SK-N-SH (cell line): ENCODE measurements at regions not wholly inside any gene's neighbourhood (a gene's known extent, or its start where the extent isn't known, plus 50 kb on each side); places are given as distances from the start of the nearest gene placed in this dataset.

ENCODE experiments used
- CTCF ChIA-PET: fragments of 300-600, 350-600 bp; formaldehyde crosslinking; extraction: SDS; loops from one replicate; lab custom pipeline; 2021; lab: Yijun Ruan, JAX
- POLR2A ChIA-PET: fragments of 350-600 bp; sonication (Branson Sonifier 250); formaldehyde crosslinking; extraction: SDS; loops from one replicate; lab custom pipeline; 2020; ENCODE audit warnings: antibody characterized with exemption, inconsistent platforms; lab: Yijun Ruan, JAX
- DNase-seq: peaks from one replicate; pipeline ENCODE4 v3.0.0; 2012
- H2AFZ ChIP-seq: fragments of 200-600 bp; sonication (generic); 2 replicates; pipeline ENCODE4 v1.8.1; 2016; ENCODE audit warnings: antibody characterized with exemption, mild to moderate bottlenecking, low read depth
- H3F3A ChIP-seq: fragments of 200-600 bp; sonication (generic); replicated peaks from 2 replicates; pipeline ENCODE3; 2016; ENCODE audit warnings: antibody characterized with exemption, mild to moderate bottlenecking; ENCODE audit not compliant: insufficient read depth
- H3K27ac ChIP-seq, 2 experiments: fragments of 200-500 bp in 1 of 2; fragments of 200-600 bp in 1 of 2; sonication (Bioruptor generic) in 1 of 2; sonication (generic), shearing (Covaris generic) in 1 of 2; 2 replicates each; pipeline versions ENCODE4 v1.5.1 to v1.6.1; 2014 to 2016; ENCODE audit warnings: low read depth in 2 of 2, inconsistent platforms in 1 of 2, low read length in 1 of 2, mild to moderate bottlenecking in 1 of 2, mixed read lengths in 1 of 2
- H3K27me3 ChIP-seq: fragments of 200-600 bp; sonication (generic), shearing (Covaris generic); 2 replicates; pipeline ENCODE4 v1.6.1; 2016; ENCODE audit warnings: mixed run types; ENCODE audit not compliant: insufficient read depth
- H3K36me3 ChIP-seq, 2 experiments: fragments of 200-500 bp in 1 of 2; fragments of 200-600 bp in 1 of 2; sonication (Bioruptor generic) in 1 of 2; sonication (generic) in 1 of 2; replicated peaks in 1 of 2; 2 replicates each; pipeline versions ENCODE3 to v1.5.1; 2014 to 2016; ENCODE audit warnings: low read length in 1 of 2, mild to moderate bottlenecking in 1 of 2; ENCODE audit not compliant: insufficient read depth in 2 of 2, control insufficient read depth in 1 of 2
- H3K4me1 ChIP-seq, 2 experiments: fragments of 200-500 bp in 1 of 2; fragments of 200-600 bp in 1 of 2; sonication (Bioruptor generic) in 1 of 2; sonication (generic), shearing (Covaris generic) in 1 of 2; 2 replicates each; pipeline versions ENCODE4 v1.5.1 to v1.6.1; 2014 to 2016; ENCODE audit warnings: low read depth in 1 of 2, low read length in 1 of 2, mixed run types in 1 of 2; ENCODE audit not compliant: insufficient read depth in 2 of 2, control insufficient read depth in 1 of 2
- H3K4me2 ChIP-seq: fragments of 200-600 bp; sonication (generic), shearing (Covaris generic); 2 replicates; pipeline ENCODE4 v1.6.1; 2017; ENCODE audit warnings: mixed run types
- H3K4me3 ChIP-seq, 2 experiments: fragments of 200-500 bp in 1 of 2; fragments of 200-600 bp in 1 of 2; sonication (Bioruptor generic) in 1 of 2; sonication (generic), shearing (Covaris generic) in 1 of 2; 2 replicates each; pipeline versions ENCODE4 v1.5.1 to v1.8.1; 2014 to 2016; ENCODE audit warnings: low read depth in 2 of 2, inconsistent platforms in 1 of 2, low read length in 1 of 2, mild to moderate bottlenecking in 1 of 2, mixed read lengths in 1 of 2, moderate library complexity in 1 of 2
- H3K79me2 ChIP-seq: fragments of 200-600 bp; sonication (generic); 2 replicates; pipeline ENCODE4 v1.8.1; 2017; ENCODE audit warnings: mild to moderate bottlenecking; ENCODE audit not compliant: insufficient read depth
- H3K9ac ChIP-seq: fragments of 200-600 bp; sonication (generic); 2 replicates; pipeline ENCODE4 v1.6.1; 2017; ENCODE audit warnings: mixed run types
- H3K9me2 ChIP-seq: fragments of 200-600 bp; sonication (generic); 2 replicates; pipeline ENCODE4 v1.6.1; 2017; ENCODE audit warnings: mixed run types
- H3K9me3 ChIP-seq: fragments of 200-600 bp; sonication (generic); 2 replicates; pipeline ENCODE4 v1.6.1; 2017; ENCODE audit warnings: mixed run types, mild to moderate bottlenecking, moderate library complexity
- H4K20me1 ChIP-seq: fragments of 200-600 bp; sonication (generic); 2 replicates; pipeline ENCODE4 v1.6.1; 2017; ENCODE audit warnings: mild to moderate bottlenecking, mixed run types; ENCODE audit not compliant: insufficient read depth
- CHD2 ChIP-seq: fragments of 150-350 bp; IDR thresholded peaks from 2 replicates; pipeline ENCODE4 v1.6.1; 2018; ENCODE audit warnings: low read length; ENCODE audit not compliant: partially characterized antibody
- ELF1 ChIP-seq: IDR thresholded peaks from 2 replicates; pipeline ENCODE4 v1.4.0; 2012
- EP300 ChIP-seq, 2 experiments: IDR thresholded peaks; 2 replicates each; pipeline versions ENCODE4 v1.4.0 to v1.6.1; 2012; ENCODE audit warnings: borderline replicate concordance in 1 of 2, low read depth in 1 of 2, low read length in 1 of 2
- FOXJ3 ChIP-seq: sonication (generic); formaldehyde crosslinking; IDR thresholded peaks from 2 replicates; pipeline ENCODE4 v1.5.1; 2020; ENCODE audit warnings: mild to moderate bottlenecking, missing genetic modification reagents
- FOXM1 ChIP-seq: IDR thresholded peaks from 2 replicates; pipeline ENCODE4 v1.4.0; 2012; ENCODE audit warnings: low read depth, mild to moderate bottlenecking
- GABPA ChIP-seq: IDR thresholded peaks from 2 replicates; pipeline ENCODE4 v1.4.0; 2012; ENCODE audit warnings: low read depth, mild to moderate bottlenecking
- GATA2 ChIP-seq: sonication (generic); formaldehyde crosslinking; IDR thresholded peaks from 2 replicates; pipeline ENCODE4 v1.5.0; 2020; ENCODE audit warnings: mild to moderate bottlenecking, missing genetic modification reagents
- NFIC ChIP-seq: IDR thresholded peaks from 2 replicates; pipeline ENCODE4 v1.4.0; 2012; ENCODE audit warnings: borderline replicate concordance
- POLR2AphosphoS5 ChIP-seq: IDR thresholded peaks from 2 replicates; pipeline ENCODE4 v1.6.1; 2012; ENCODE audit warnings: low read depth, low read length
- RAD21 ChIP-seq: IDR thresholded peaks from 2 replicates; pipeline ENCODE4 v1.6.1; 2012; ENCODE audit warnings: mild to moderate bottlenecking, low read length
- RCOR1 ChIP-seq: fragments of 150-350 bp; IDR thresholded peaks from 2 replicates; pipeline ENCODE4 v1.6.1; 2017; ENCODE audit warnings: antibody characterized with exemption, low read length
- TAF1 ChIP-seq: IDR thresholded peaks from 2 replicates; pipeline ENCODE4 v1.6.1; 2012; ENCODE audit warnings: low read depth, mild to moderate bottlenecking, low read length, moderate library complexity, borderline replicate concordance
- TCF12 ChIP-seq: IDR thresholded peaks from 2 replicates; pipeline ENCODE4 v1.4.0; 2012
- TEAD4 ChIP-seq: IDR thresholded peaks from 2 replicates; pipeline ENCODE4 v1.4.0; 2012; ENCODE audit warnings: mild to moderate bottlenecking, borderline replicate concordance; ENCODE audit not compliant: insufficient read depth
- YY1 ChIP-seq: IDR thresholded peaks from 2 replicates; pipeline ENCODE4 v1.4.0; 2012; ENCODE audit warnings: low read depth, mild to moderate bottlenecking
- WGBS: methylation state at CpG from one replicate; pipeline ENCODE4 v1.1.6; 2017; ENCODE audit warnings: low lambda C conversion rate; 5-methylcytosine and 5-hydroxymethylcytosine counted together
- TF ChIP-seq, protein P1 (sequence below): fragments of 200-600 bp; sonication (generic); IDR thresholded peaks from 2 replicates; pipeline ENCODE4 v1.6.1; 2017; ENCODE audit warnings: antibody characterized with exemption, mild to moderate bottlenecking, moderate library complexity
- TF ChIP-seq, protein P2 (sequence below): IDR thresholded peaks from 2 replicates; pipeline ENCODE4 v1.4.0; 2012; ENCODE audit warnings: low read depth
- TF ChIP-seq, protein P3 (sequence below): IDR thresholded peaks from 2 replicates; pipeline ENCODE4 v1.6.1; 2012; ENCODE audit warnings: mild to moderate bottlenecking, low read depth, low read length, moderate library complexity
- TF ChIP-seq, protein P4 (sequence below): IDR thresholded peaks from 2 replicates; pipeline ENCODE4; 2012

DNA sequence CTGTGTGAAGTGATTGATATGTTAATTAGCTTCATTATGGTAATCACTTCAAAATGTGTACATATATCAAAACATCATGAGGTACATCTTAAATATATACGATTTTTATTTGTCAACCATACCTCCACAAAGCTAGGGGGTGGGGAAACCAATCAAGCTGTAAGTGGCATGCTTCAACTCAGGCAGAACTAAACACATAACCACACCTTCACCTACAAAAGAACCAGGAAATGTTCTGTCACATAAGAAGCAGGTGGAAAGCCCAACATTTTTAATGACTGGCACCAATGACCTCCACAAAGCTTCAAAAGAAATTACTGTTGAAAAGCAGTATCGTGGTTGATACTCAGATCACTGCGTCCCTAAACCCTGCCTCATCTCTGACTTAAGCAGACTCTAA, 867.7 kb upstream of the EEF2KMT start (continued):
- TF ChIP-seq TAF1 (no peak), YY1 (no peak), TEAD4 (no peak), GATA2 (no peak), RCOR1 (no peak), EP300 (IDR thresholded peaks at IDR 0.05; ENCODE audit: borderline replicate concordance in 1 of 2, low read depth in 1 of 2, low read length in 1 of 2) (no peak), GABPA (no peak)
- TF ChIP-seq, protein P1, sequence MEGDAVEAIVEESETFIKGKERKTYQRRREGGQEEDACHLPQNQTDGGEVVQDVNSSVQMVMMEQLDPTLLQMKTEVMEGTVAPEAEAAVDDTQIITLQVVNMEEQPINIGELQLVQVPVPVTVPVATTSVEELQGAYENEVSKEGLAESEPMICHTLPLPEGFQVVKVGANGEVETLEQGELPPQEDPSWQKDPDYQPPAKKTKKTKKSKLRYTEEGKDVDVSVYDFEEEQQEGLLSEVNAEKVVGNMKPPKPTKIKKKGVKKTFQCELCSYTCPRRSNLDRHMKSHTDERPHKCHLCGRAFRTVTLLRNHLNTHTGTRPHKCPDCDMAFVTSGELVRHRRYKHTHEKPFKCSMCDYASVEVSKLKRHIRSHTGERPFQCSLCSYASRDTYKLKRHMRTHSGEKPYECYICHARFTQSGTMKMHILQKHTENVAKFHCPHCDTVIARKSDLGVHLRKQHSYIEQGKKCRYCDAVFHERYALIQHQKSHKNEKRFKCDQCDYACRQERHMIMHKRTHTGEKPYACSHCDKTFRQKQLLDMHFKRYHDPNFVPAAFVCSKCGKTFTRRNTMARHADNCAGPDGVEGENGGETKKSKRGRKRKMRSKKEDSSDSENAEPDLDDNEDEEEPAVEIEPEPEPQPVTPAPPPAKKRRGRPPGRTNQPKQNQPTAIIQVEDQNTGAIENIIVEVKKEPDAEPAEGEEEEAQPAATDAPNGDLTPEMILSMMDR: no peak

DNA sequence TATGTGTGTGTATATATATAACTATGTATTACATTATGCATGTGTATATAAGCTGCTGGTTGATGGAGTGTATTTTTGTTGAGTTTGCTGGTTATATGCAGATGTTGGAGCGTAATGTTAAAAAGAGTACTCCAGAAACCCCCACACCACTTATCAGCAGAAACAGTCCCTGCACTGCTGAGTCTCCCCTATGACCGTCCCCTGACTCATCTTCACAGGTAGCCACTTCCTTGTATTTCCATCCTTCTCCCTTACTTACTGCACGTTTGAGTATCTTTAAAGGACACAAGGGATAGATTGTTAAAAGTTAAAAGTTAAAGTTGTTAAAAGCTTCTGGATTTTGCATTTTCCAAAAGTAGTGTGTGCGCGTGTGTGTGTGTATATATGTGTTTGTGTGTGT, 853.9 kb upstream of the EEF2KMT start:
- H3K4me2 ChIP-seq: no peak overlapping the region
- ChIA-PET POLR2A (no interaction called here), CTCF (no interaction called here)
- no peaks in the 10 kb centered on the region for H3K27me3 ChIP-seq
- H3K79me2 ChIP-seq: no peaks in the 10 kb centered on the region
- H3K9ac ChIP-seq: no peak overlapping the region
- no peaks in the 10 kb centered on the region for H3K9me2 ChIP-seq
- H3K4me1 ChIP-seq: no peaks in the 10 kb centered on the region; a peak in 1 of 4 replicates
- no peak overlapping the region for H2AFZ ChIP-seq
- TF ChIP-seq ELF1 (no peak), CHD2 (no peak), FOXM1 (no peak), POLR2AphosphoS5 (no peak), RAD21 (no peak), FOXJ3 (CRISPR knock-in tag) (no peak), NFIC (no peak), TAF1 (no peak), EP300 (IDR thresholded peaks at IDR 0.05; ENCODE audit: borderline replicate concordance in 1 of 2, low read depth in 1 of 2, low read length in 1 of 2) (no peak)
- TF ChIP-seq, protein P2, sequence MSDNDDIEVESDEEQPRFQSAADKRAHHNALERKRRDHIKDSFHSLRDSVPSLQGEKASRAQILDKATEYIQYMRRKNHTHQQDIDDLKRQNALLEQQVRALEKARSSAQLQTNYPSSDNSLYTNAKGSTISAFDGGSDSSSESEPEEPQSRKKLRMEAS: no peak
- no peaks in the 10 kb centered on the region for H3K9me3 ChIP-seq
- no peaks in the 10 kb centered on the region for H4K20me1 ChIP-seq
- 54% methylated on average over 5 of the region's 5 CpGs for whole genome bisulfite sequencing
- H3K27ac ChIP-seq: no peak overlapping the region
- no peaks in the 10 kb centered on the region for H3F3A ChIP-seq
- no peaks in the 10 kb centered on the region for H3K36me3 ChIP-seq
- H3K4me3 ChIP-seq: no peak overlapping the region
- no peak for DNase-seq

DNA sequence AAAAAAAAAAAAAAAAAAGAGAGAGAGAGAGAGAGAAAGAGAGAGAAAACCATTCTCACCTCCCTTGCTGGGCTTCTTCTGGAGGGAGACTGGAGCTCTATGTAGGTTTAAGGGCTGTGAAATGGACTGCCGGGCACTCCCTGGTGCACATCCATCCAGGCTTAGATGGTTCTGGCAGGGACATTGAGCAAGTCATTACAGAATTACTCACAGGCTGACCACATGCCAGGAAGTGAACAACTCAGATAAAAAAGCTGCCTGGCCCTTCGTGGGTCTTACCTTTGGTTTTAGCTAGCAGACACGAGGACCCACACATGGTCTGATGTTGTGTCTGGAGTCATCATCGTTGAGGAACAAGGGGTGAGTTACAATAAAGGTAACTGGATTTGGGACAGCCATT, 847.4 kb upstream of the EEF2KMT start:
- DNase-seq: peak; percentile 35
- peaks cover 0 to 8% of the 10 kb centered on the region in 2 experiments; a peak in 1 of 4 replicates for H3K4me1 ChIP-seq
- H3K9ac ChIP-seq: no peak overlapping the region
- CTCF ChIA-PET: interaction anchor here (0.9 kb wide), 1 partner anchor 72 kb away, joined by 3 read pairs; no protein-coding TSS in a partner anchor
- no peak overlapping the region for H2AFZ ChIP-seq
- H3K79me2 ChIP-seq: no peaks in the 10 kb centered on the region
- H3K4me2 ChIP-seq: no peak overlapping the region
- no peak overlapping the region for H3K4me3 ChIP-seq
- H3K27ac ChIP-seq: peak overlapping the region in 1 of 2 experiments; percentile 43; a peak in 2 of 4 replicates
- no peaks in the 10 kb centered on the region for H3K27me3 ChIP-seq
- no peaks in the 10 kb centered on the region for H3F3A ChIP-seq
- no peaks in the 10 kb centered on the region for H4K20me1 ChIP-seq
- H3K9me2 ChIP-seq: no peaks in the 10 kb centered on the region
- WGBS: 7% methylated on average over 4 of the region's 4 CpGs
- no peaks in the 10 kb centered on the region for H3K9me3 ChIP-seq
- no peaks in the 10 kb centered on the region for H3K36me3 ChIP-seq
- POLR2A ChIA-PET: no interaction called here
- TF ChIP-seq TCF12: no peak
- TF ChIP-seq, protein P3, sequence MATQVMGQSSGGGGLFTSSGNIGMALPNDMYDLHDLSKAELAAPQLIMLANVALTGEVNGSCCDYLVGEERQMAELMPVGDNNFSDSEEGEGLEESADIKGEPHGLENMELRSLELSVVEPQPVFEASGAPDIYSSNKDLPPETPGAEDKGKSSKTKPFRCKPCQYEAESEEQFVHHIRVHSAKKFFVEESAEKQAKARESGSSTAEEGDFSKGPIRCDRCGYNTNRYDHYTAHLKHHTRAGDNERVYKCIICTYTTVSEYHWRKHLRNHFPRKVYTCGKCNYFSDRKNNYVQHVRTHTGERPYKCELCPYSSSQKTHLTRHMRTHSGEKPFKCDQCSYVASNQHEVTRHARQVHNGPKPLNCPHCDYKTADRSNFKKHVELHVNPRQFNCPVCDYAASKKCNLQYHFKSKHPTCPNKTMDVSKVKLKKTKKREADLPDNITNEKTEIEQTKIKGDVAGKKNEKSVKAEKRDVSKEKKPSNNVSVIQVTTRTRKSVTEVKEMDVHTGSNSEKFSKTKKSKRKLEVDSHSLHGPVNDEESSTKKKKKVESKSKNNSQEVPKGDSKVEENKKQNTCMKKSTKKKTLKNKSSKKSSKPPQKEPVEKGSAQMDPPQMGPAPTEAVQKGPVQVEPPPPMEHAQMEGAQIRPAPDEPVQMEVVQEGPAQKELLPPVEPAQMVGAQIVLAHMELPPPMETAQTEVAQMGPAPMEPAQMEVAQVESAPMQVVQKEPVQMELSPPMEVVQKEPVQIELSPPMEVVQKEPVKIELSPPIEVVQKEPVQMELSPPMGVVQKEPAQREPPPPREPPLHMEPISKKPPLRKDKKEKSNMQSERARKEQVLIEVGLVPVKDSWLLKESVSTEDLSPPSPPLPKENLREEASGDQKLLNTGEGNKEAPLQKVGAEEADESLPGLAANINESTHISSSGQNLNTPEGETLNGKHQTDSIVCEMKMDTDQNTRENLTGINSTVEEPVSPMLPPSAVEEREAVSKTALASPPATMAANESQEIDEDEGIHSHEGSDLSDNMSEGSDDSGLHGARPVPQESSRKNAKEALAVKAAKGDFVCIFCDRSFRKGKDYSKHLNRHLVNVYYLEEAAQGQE: no peak
- no peak for TF ChIP-seq FOXJ3 (CRISPR knock-in tag)
- TF ChIP-seq, protein P4, sequence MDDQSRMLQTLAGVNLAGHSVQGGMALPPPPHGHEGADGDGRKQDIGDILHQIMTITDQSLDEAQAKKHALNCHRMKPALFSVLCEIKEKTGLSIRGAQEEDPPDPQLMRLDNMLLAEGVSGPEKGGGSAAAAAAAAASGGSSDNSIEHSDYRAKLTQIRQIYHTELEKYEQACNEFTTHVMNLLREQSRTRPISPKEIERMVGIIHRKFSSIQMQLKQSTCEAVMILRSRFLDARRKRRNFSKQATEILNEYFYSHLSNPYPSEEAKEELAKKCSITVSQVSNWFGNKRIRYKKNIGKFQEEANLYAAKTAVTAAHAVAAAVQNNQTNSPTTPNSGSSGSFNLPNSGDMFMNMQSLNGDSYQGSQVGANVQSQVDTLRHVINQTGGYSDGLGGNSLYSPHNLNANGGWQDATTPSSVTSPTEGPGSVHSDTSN: no peak
- TF ChIP-seq, protein P1: no peak
- TF ChIP-seq FOXM1: no peak
